Tibial nerve (tissue), 4 donors: ENCODE measurements at regions not wholly inside any gene's neighbourhood (a gene's known extent, or its start where the extent isn't known, plus 50 kb on each side); places are given as distances from the start of the nearest gene placed in this dataset.

Source experiments
- EP300 ChIP-seq, 2 donors: sonication (generic); formaldehyde crosslinking; IDR thresholded peaks; one replicate each; pipeline ENCODE4 v1.6.1; 2017; ENCODE audit warnings: antibody characterized with exemption in 2 of 2, mild to moderate bottlenecking in 1 of 2
- POLR2A ChIP-seq, 2 donors: fragments of 450-650 bp; IDR thresholded peaks; one replicate each; pipeline ENCODE4 v1.6.1; 2017; ENCODE audit warnings: antibody characterized with exemption in 2 of 2, mild to moderate bottlenecking in 2 of 2, moderate library complexity in 2 of 2
- TF ChIP-seq, protein P1 (sequence below), 5 experiments: fragments of 200-600 bp in 3 of 5; fragments of 450-650 bp in 2 of 5; sonication (generic) in 3 of 5; IDR thresholded peaks; one replicate each; pipeline ENCODE4 v1.5.1; 2016 to 2019; ENCODE audit warnings: antibody characterized with exemption in 5 of 5, mild to moderate bottlenecking in 3 of 5, moderate library complexity in 2 of 5

GRCh38 chr12:76644950-76645349 is 85.4 kb upstream of the OSBPL8 start:
- TF ChIP-seq, protein P1, sequence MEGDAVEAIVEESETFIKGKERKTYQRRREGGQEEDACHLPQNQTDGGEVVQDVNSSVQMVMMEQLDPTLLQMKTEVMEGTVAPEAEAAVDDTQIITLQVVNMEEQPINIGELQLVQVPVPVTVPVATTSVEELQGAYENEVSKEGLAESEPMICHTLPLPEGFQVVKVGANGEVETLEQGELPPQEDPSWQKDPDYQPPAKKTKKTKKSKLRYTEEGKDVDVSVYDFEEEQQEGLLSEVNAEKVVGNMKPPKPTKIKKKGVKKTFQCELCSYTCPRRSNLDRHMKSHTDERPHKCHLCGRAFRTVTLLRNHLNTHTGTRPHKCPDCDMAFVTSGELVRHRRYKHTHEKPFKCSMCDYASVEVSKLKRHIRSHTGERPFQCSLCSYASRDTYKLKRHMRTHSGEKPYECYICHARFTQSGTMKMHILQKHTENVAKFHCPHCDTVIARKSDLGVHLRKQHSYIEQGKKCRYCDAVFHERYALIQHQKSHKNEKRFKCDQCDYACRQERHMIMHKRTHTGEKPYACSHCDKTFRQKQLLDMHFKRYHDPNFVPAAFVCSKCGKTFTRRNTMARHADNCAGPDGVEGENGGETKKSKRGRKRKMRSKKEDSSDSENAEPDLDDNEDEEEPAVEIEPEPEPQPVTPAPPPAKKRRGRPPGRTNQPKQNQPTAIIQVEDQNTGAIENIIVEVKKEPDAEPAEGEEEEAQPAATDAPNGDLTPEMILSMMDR (IDR thresholded peaks at IDR 0.05), result no peak
- TF ChIP-seq POLR2A (IDR thresholded peaks at IDR 0.05), result no peak
- TF ChIP-seq EP300 (IDR thresholded peaks at IDR 0.05), result no peak
